ENCODE measurements at regions not wholly inside any gene's neighbourhood (a gene's known extent, or its start where the extent isn't known, plus 50 kb on each side); places are given as distances from the start of the nearest gene placed in this dataset.

- Histone ChIP-seq H3K9ac (ENCODE audit: low read depth, low read length) (no peak overlapping the region), H3K4me1 (ENCODE audit: control insufficient read depth, insufficient read depth, low read length) (no peaks in the 10 kb centered on the region), H3K4me3 (ENCODE audit: low read depth, low read length) (no peak overlapping the region), H3K9me3 (ENCODE audit: control insufficient read depth, insufficient read depth, low read length) (no peaks in the 10 kb centered on the region), H3K36me3 (ENCODE audit: control insufficient read depth, insufficient read depth, low read length) (no peaks in the 10 kb centered on the region), H3K27me3 (ENCODE audit: control insufficient read depth, insufficient read depth, low read length) (no peaks in the 10 kb centered on the region)
Measured at GRCh38 chr5:174834081-174834480, 109.7 kb downstream of the MSX2 start.

DNA sequence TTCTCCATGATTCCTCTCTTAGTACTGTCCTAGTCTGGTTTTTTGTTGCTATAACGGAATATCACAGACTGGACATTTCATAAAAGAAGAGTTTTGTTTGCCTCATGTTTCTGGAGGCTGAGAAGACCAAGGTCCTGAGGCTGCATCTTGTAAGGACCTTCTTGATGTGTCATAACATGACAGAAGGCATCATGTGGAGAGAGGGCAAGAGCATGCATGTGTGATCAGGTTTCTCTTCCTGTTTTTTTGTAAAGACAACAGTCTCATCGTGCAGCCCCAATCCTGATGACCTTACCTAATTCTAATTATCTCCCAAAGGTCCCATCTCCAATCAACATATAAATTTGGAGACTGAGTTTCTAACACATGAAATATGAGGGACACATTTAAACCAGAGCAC is 108.4 kb downstream of the MSX2 start:
- no peaks in the 10 kb centered on the region for H3K36me3 ChIP-seq (ENCODE audit: control insufficient read depth, insufficient read depth, low read length)
- no peaks in the 10 kb centered on the region for H3K4me1 ChIP-seq (ENCODE audit: control insufficient read depth, insufficient read depth, low read length)
- no peak overlapping the region for H3K9ac ChIP-seq (ENCODE audit: low read depth, low read length)
- no peaks in the 10 kb centered on the region for H3K27me3 ChIP-seq (ENCODE audit: control insufficient read depth, insufficient read depth, low read length)
- H3K4me3 ChIP-seq (ENCODE audit: low read depth, low read length): no peak overlapping the region
- no peaks in the 10 kb centered on the region for H3K9me3 ChIP-seq (ENCODE audit: control insufficient read depth, insufficient read depth, low read length)

DNA sequence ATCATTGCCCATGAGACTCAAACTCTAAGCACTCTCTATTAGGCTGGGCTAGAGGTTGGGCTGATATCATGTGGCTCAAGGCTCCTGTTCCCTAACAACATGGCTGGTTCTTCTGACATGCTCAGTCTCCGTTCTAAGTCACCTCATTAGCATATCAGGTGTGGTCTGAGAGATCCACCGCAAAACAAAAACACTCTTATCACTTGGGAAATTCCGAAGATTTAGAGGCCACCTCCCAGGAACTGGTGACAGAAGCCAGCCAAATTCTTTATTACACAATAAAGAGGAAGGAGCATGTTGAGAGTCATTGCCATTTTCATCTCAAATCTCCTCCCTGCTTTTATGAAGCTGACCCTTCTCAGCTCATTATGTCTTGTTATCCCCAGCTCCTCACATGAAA is 107.6 kb downstream of the MSX2 start:
- no peaks in the 10 kb centered on the region for H3K27me3 ChIP-seq (ENCODE audit: control insufficient read depth, insufficient read depth, low read length)

GRCh38 chr5:174831031-174831660 is 106.8 kb downstream of the MSX2 start:
- no peaks in the 10 kb centered on the region for H3K4me1 ChIP-seq (ENCODE audit: control insufficient read depth, insufficient read depth, low read length)
- no peaks in the 10 kb centered on the region for H3K9me3 ChIP-seq (ENCODE audit: control insufficient read depth, insufficient read depth, low read length)
- no peaks in the 10 kb centered on the region for H3K27me3 ChIP-seq (ENCODE audit: control insufficient read depth, insufficient read depth, low read length)
- no peak overlapping the region for H3K4me3 ChIP-seq (ENCODE audit: low read depth, low read length)
- no peak overlapping the region for H3K9ac ChIP-seq (ENCODE audit: low read depth, low read length)
- H3K36me3 ChIP-seq (ENCODE audit: control insufficient read depth, insufficient read depth, low read length): no peaks in the 10 kb centered on the region

More for the DNA sequence above, 107.6 kb downstream of the MSX2 start:
- no peaks in the 10 kb centered on the region for H3K36me3 ChIP-seq (ENCODE audit: control insufficient read depth, insufficient read depth, low read length)
- no peak overlapping the region for H3K9ac ChIP-seq (ENCODE audit: low read depth, low read length)
- H3K4me3 ChIP-seq (ENCODE audit: low read depth, low read length): no peak overlapping the region
- no peaks in the 10 kb centered on the region for H3K9me3 ChIP-seq (ENCODE audit: control insufficient read depth, insufficient read depth, low read length)
- no peaks in the 10 kb centered on the region for H3K4me1 ChIP-seq (ENCODE audit: control insufficient read depth, insufficient read depth, low read length)

DNA sequence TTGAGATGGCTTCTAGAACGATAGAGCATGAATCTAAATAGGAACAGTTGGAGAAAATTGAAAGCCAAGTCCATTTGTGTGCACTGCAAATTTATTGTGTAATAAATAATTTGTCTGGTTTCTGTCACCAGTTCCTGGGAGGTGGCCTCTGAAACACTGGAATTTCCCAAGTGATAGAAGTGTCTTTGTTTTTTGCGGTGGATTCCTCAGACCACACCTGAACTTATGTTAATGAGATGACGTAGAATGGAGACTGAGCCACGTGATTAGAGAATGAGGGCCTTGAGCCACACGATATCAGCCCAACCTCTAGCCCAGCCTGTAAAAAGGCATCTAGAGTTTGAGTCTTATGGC is 105.1 kb downstream of the MSX2 start:
- H3K4me3 ChIP-seq (ENCODE audit: low read depth, low read length): no peak overlapping the region
- H3K36me3 ChIP-seq (ENCODE audit: control insufficient read depth, insufficient read depth, low read length): no peaks in the 10 kb centered on the region

DNA sequence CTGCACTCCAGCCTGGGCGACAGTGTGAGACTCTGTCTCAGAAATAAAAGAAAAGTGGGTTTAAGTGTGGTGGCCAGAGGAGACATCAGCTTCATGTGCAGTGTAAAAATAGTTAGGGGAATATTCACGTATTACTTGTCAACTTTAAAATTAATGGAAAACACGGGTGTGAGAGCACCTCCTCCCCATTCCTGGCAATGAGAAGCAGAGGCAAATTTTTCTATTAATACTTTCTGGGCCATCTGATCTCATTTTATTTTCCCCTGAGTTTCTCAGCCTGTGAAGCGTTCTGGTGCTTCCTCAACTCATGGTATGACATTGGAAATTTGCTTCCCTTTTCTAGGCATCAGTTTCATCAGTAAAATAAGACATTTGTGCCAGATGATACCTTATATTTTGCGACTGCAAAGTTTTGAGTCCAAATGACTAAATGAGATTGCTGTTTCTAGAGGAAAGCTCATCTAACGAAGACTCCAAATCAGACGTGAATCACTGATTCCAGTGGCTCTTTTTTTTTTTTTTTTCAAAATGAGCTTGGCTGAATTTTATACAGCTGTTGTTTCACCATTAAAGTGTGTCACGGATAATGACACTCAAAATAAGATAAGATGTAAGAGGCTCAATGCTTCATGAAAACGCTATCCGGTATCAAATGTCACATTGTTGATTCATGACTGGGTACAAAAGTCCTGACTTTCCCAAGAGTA is 104.6 kb downstream of the MSX2 start:
- no peaks in the 10 kb centered on the region for H3K9me3 ChIP-seq (ENCODE audit: control insufficient read depth, insufficient read depth, low read length)
- no peaks in the 10 kb centered on the region for H3K27me3 ChIP-seq (ENCODE audit: control insufficient read depth, insufficient read depth, low read length)
- no peak overlapping the region for H3K9ac ChIP-seq (ENCODE audit: low read depth, low read length)
- no peak overlapping the region for H3K4me3 ChIP-seq (ENCODE audit: low read depth, low read length)
- H3K4me1 ChIP-seq (ENCODE audit: control insufficient read depth, insufficient read depth, low read length): no peaks in the 10 kb centered on the region
- H3K36me3 ChIP-seq (ENCODE audit: control insufficient read depth, insufficient read depth, low read length): no peaks in the 10 kb centered on the region

More for the DNA sequence above, 105.1 kb downstream of the MSX2 start:
- Histone ChIP-seq H3K9me3 (ENCODE audit: control insufficient read depth, insufficient read depth, low read length) (no peaks in the 10 kb centered on the region), H3K27me3 (ENCODE audit: control insufficient read depth, insufficient read depth, low read length) (no peaks in the 10 kb centered on the region), H3K9ac (ENCODE audit: low read depth, low read length) (no peak overlapping the region), H3K4me1 (ENCODE audit: control insufficient read depth, insufficient read depth, low read length) (no peaks in the 10 kb centered on the region)

DNA sequence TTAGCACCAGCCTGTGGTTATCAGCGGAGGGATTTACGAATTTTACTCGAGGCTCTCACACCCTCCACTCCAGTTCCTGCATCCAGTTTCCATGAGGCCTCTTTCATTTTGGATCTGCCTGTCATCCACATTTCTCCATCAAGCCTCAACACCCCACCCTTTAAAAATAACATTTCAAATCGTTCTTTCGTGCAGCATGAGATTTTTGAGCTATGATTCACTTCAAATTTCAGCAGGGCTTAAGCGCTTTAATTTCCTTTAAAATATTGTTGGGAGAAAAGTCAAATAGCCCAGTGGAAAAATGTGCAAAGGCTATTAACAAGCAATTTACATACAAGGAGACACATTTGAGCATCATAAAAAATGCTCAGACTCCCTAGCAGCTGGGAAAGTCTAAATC is 103.2 kb downstream of the MSX2 start:
- Histone ChIP-seq H3K9ac (ENCODE audit: low read depth, low read length) (no peak overlapping the region), H3K36me3 (ENCODE audit: control insufficient read depth, insufficient read depth, low read length) (no peaks in the 10 kb centered on the region), H3K9me3 (ENCODE audit: control insufficient read depth, insufficient read depth, low read length) (no peaks in the 10 kb centered on the region), H3K4me3 (ENCODE audit: low read depth, low read length) (no peak overlapping the region), H3K4me1 (ENCODE audit: control insufficient read depth, insufficient read depth, low read length) (no peaks in the 10 kb centered on the region), H3K27me3 (ENCODE audit: control insufficient read depth, insufficient read depth, low read length) (no peaks in the 10 kb centered on the region)

GRCh38 chr5:174825587-174825986 is 101.2 kb downstream of the MSX2 start:
- H3K27me3 ChIP-seq (ENCODE audit: control insufficient read depth, insufficient read depth, low read length): no peaks in the 10 kb centered on the region
- H3K4me3 ChIP-seq (ENCODE audit: low read depth, low read length): no peak overlapping the region
- no peaks in the 10 kb centered on the region for H3K9me3 ChIP-seq (ENCODE audit: control insufficient read depth, insufficient read depth, low read length)

DNA sequence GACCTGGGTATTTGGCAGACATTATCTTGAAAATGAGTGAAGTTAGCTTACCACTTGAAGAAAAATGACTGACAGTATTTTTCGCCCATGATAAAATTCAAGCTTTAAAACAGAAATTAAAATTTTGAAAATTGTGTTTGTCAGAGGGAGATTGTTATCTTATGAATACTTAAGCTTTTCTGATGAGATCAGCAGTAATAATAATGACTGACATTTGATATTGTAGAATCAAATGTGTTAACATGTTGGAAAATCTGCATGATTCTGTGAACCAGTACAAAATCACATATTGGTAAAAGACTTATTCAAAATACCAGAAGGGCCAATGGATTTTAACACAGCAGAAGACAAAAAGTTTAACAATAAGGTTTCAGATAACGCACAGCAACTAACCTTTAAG is 94.0 kb downstream of the MSX2 start:
- Histone ChIP-seq H3K27me3 (ENCODE audit: control insufficient read depth, insufficient read depth, low read length) (no peaks in the 10 kb centered on the region), H3K36me3 (ENCODE audit: control insufficient read depth, insufficient read depth, low read length) (no peaks in the 10 kb centered on the region), H3K4me1 (ENCODE audit: control insufficient read depth, insufficient read depth, low read length) (no peaks in the 10 kb centered on the region), H3K4me3 (ENCODE audit: low read depth, low read length) (no peak overlapping the region), H3K9ac (ENCODE audit: low read depth, low read length) (no peak overlapping the region), H3K9me3 (ENCODE audit: control insufficient read depth, insufficient read depth, low read length) (no peaks in the 10 kb centered on the region)

More at GRCh38 chr5:174825587-174825986, 101.2 kb downstream of the MSX2 start:
- Histone ChIP-seq H3K4me1 (ENCODE audit: control insufficient read depth, insufficient read depth, low read length) (no peaks in the 10 kb centered on the region), H3K9ac (ENCODE audit: low read depth, low read length) (no peak overlapping the region), H3K36me3 (ENCODE audit: control insufficient read depth, insufficient read depth, low read length) (no peaks in the 10 kb centered on the region)

- Histone ChIP-seq H3K4me3 (ENCODE audit: low read depth, low read length) (no peak overlapping the region), H3K9me3 (ENCODE audit: control insufficient read depth, insufficient read depth, low read length) (no peaks in the 10 kb centered on the region), H3K4me1 (ENCODE audit: control insufficient read depth, insufficient read depth, low read length) (no peaks in the 10 kb centered on the region), H3K36me3 (ENCODE audit: control insufficient read depth, insufficient read depth, low read length) (no peaks in the 10 kb centered on the region), H3K9ac (ENCODE audit: low read depth, low read length) (no peak overlapping the region), H3K27me3 (ENCODE audit: control insufficient read depth, insufficient read depth, low read length) (no peaks in the 10 kb centered on the region)
Measured at GRCh38 chr5:174817610-174818009, 93.2 kb downstream of the MSX2 start.

GRCh38 chr5:174816858-174817257 is 92.5 kb downstream of the MSX2 start:
- no peak overlapping the region for H3K4me3 ChIP-seq (ENCODE audit: low read depth, low read length)
- H3K27me3 ChIP-seq (ENCODE audit: control insufficient read depth, insufficient read depth, low read length): no peaks in the 10 kb centered on the region
- no peaks in the 10 kb centered on the region for H3K36me3 ChIP-seq (ENCODE audit: control insufficient read depth, insufficient read depth, low read length)
- no peak overlapping the region for H3K9ac ChIP-seq (ENCODE audit: low read depth, low read length)
- H3K9me3 ChIP-seq (ENCODE audit: control insufficient read depth, insufficient read depth, low read length): no peaks in the 10 kb centered on the region
- no peaks in the 10 kb centered on the region for H3K4me1 ChIP-seq (ENCODE audit: control insufficient read depth, insufficient read depth, low read length)

GRCh38 chr5:174811438-174811837 is 87.1 kb downstream of the MSX2 start:
- Histone ChIP-seq H3K27me3 (ENCODE audit: control insufficient read depth, insufficient read depth, low read length) (no peaks in the 10 kb centered on the region), H3K9me3 (ENCODE audit: control insufficient read depth, insufficient read depth, low read length) (no peaks in the 10 kb centered on the region), H3K4me1 (ENCODE audit: control insufficient read depth, insufficient read depth, low read length) (peaks cover 5% of the 10 kb centered on the region), H3K36me3 (ENCODE audit: control insufficient read depth, insufficient read depth, low read length) (no peaks in the 10 kb centered on the region), H3K9ac (ENCODE audit: low read depth, low read length) (no peak overlapping the region), H3K4me3 (ENCODE audit: low read depth, low read length) (no peak overlapping the region)

All from iPS-15b (cell line).